HEK293T (cell line): ENCODE measurements at regions not wholly inside any gene's neighbourhood (a gene's known extent, or its start where the extent isn't known, plus 50 kb on each side); places are given as distances from the start of the nearest gene placed in this dataset.

Experiments
- CTCF ChIA-PET: fragments of 350-600 bp; formaldehyde crosslinking; extraction: SDS; loops from one replicate; lab custom pipeline; 2021; ENCODE audit warnings: antibody characterized with exemption, inconsistent platforms; lab: Yijun Ruan, JAX
- POLR2A ChIA-PET: fragments of 350-600 bp; formaldehyde crosslinking; extraction: SDS; loops from one replicate; lab custom pipeline; 2020; ENCODE audit warnings: antibody characterized with exemption, inconsistent platforms; lab: Yijun Ruan, JAX
- DNase-seq: peaks from one replicate; pipeline ENCODE4 v3.0.0; 2012; ENCODE audit warnings: mixed read lengths; ENCODE audit errors: extremely low spot score
- ARNT ChIP-seq: fragments of 450-650 bp; IDR thresholded peaks from 2 replicates; pipeline ENCODE4 v1.6.1; 2017; ENCODE audit warnings: mild to moderate bottlenecking
- BHLHE40 ChIP-seq: fragments of 450-650 bp; IDR thresholded peaks from 2 replicates; pipeline ENCODE4 v1.6.1; 2016; ENCODE audit warnings: mild to moderate bottlenecking, moderate library complexity, borderline replicate concordance
- CTBP1 ChIP-seq: fragments of 450-650 bp; IDR thresholded peaks from 2 replicates; pipeline ENCODE4 v1.6.1; 2016; ENCODE audit warnings: borderline replicate concordance
- ELF4 ChIP-seq: fragments of 450-650 bp; IDR thresholded peaks from 2 replicates; pipeline ENCODE4 v1.6.1; 2017; ENCODE audit warnings: antibody characterized with exemption
- FOXA1 ChIP-seq: fragments of 450-650 bp; IDR thresholded peaks from 2 replicates; pipeline ENCODE4 v1.6.1; 2016; ENCODE audit warnings: mild to moderate bottlenecking
- FOXK2 ChIP-seq: fragments of 450-650 bp; IDR thresholded peaks from 2 replicates; pipeline ENCODE4 v1.6.1; 2016; ENCODE audit warnings: mild to moderate bottlenecking
- FOXM1 ChIP-seq: fragments of 450-650 bp; IDR thresholded peaks from 2 replicates; pipeline ENCODE4 v1.6.1; 2017; ENCODE audit warnings: mild to moderate bottlenecking, borderline replicate concordance
- HDGF ChIP-seq: fragments of 450-650 bp; IDR thresholded peaks from 2 replicates; pipeline ENCODE4 v1.6.1; 2017; ENCODE audit warnings: antibody characterized with exemption, borderline replicate concordance
- L3MBTL2 ChIP-seq: fragments of 450-650 bp; conservative IDR thresholded peaks from 2 replicates; pipeline ENCODE4 v1.6.1; 2016; ENCODE audit warnings: mild to moderate bottlenecking
- LEF1 ChIP-seq: fragments of 450-650 bp; IDR thresholded peaks from 2 replicates; pipeline ENCODE4 v1.6.1; 2017; ENCODE audit warnings: mild to moderate bottlenecking, borderline replicate concordance
- NFRKB ChIP-seq: fragments of 450-650 bp; IDR thresholded peaks from 2 replicates; pipeline ENCODE4 v1.6.1; 2016; ENCODE audit warnings: mild to moderate bottlenecking, moderate library complexity
- PKNOX1 ChIP-seq: fragments of 450-650 bp; IDR thresholded peaks from 2 replicates; pipeline ENCODE4 v1.6.1; 2016
- SP1 ChIP-seq: fragments of 450-650 bp; IDR thresholded peaks from 2 replicates; pipeline ENCODE4 v1.6.1; 2017
- SUZ12 ChIP-seq: fragments of 450-650 bp; IDR thresholded peaks from 2 replicates; pipeline ENCODE4 v1.6.1; 2016; ENCODE audit warnings: mild to moderate bottlenecking
- TARDBP ChIP-seq: fragments of 450-650 bp; IDR thresholded peaks from 2 replicates; pipeline ENCODE4 v1.6.1; 2016
- ZNF384 ChIP-seq: fragments of 450-650 bp; IDR thresholded peaks from 2 replicates; pipeline ENCODE4 v1.6.1; 2016

- TF ChIP-seq PKNOX1 (no peak), FOXA1 (no peak), SP1 (no peak), CTBP1 (no peak), SUZ12 (no peak), LEF1 (no peak), ELF4 (no peak), FOXK2 (no peak), HDGF (no peak), TARDBP (no peak)
- no peak for DNase-seq
- CTCF ChIA-PET, result no interaction called here
- POLR2A ChIA-PET, result no interaction called here
These were observed 152.0 kb downstream of the KCNA5 start for GRCh38 chr12:5195691-5196090.

DNA sequence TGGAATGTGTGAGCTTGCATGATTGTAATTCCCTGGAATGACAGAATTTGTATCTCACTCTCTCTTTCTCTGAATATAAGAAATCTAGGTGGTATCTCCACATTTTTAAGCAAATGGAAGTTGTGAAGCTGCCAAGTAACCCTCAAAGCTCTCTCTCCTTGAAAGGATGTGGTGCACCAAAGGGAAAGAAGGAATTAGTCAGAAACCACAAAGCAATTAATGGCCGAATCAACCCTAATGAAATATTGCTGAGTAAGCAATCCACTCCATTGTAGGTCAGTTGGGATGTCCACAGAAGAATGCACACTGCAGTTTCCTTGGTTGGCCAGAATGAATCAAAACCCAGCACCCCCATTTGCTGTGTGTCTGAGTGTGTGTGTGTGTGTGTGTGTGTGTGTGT is 153.5 kb downstream of the KCNA5 start:
- DNase-seq, result no peak
- CTCF ChIA-PET, result no interaction called here
- TF ChIP-seq ZNF384, result no peak
- TF ChIP-seq CTBP1, result no peak
- TF ChIP-seq HDGF, result no peak
- no peak for TF ChIP-seq ARNT
- no peak for TF ChIP-seq SUZ12
- no peak for TF ChIP-seq TARDBP
- POLR2A ChIA-PET, result no interaction called here

DNA sequence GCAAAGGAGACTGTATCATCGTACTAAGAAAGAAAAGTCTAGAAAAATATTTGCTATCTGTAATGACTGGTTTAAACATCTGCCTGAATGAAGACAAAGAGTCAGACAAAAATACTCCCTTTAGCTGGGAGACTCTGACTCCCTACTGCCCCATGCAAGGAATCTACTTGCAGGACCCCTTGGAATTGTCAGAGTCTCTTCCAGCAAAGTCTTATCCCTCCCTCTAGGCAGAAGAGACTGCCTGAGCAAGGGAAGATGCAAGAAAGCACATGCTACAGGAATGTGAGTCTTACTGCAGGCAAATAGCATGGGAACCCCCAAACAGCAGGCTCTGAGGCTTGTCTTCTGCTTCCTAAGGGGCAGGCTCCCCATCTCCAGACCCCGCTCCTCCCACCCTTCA is 154.0 kb downstream of the KCNA5 start:
- ChIA-PET CTCF (no interaction called here), POLR2A (no interaction called here)
- no peak for TF ChIP-seq FOXM1
- no peak for TF ChIP-seq SUZ12
- no peak for TF ChIP-seq BHLHE40
- no peak for TF ChIP-seq FOXK2
- no peak for TF ChIP-seq TARDBP
- TF ChIP-seq PKNOX1, result no peak
- TF ChIP-seq L3MBTL2, result no peak
- TF ChIP-seq ZNF384, result no peak
- no peak for TF ChIP-seq FOXA1
- no peak for TF ChIP-seq ELF4
- no peak for TF ChIP-seq SP1
- TF ChIP-seq HDGF, result no peak
- no peak for TF ChIP-seq NFRKB
- no peak for TF ChIP-seq ARNT
- DNase-seq, result no peak

GRCh38 chr12:5200278-5201087 is 156.8 kb downstream of the KCNA5 start:
- ChIA-PET CTCF (interaction anchor here (0.5 to 2.5 kb wide), 7 partner anchors 12 to 766 kb away, joined by 3 to 11 read pairs (median 4); no protein-coding TSS in a partner anchor), POLR2A (no interaction called here)
- peak; percentile 67 for DNase-seq
- TF ChIP-seq ARNT (no peak), L3MBTL2 (no peak), SUZ12 (no peak), SP1 (no peak), ELF4 (no peak), FOXA1 (no peak), BHLHE40 (no peak)

GRCh38 chr12:5201554-5202218 is 158.0 kb downstream of the KCNA5 start:
- POLR2A ChIA-PET, result no interaction called here
- no peak for DNase-seq
- CTCF ChIA-PET, result interaction anchor here (1.6 to 2.5 kb wide), 2 partner anchors 232 to 241 kb away, joined by 4 to 11 read pairs; no protein-coding TSS in a partner anchor
- TF ChIP-seq PKNOX1, result no peak
- no peak for TF ChIP-seq ELF4
- no peak for TF ChIP-seq LEF1
- TF ChIP-seq ZNF384, result no peak
- TF ChIP-seq SP1, result no peak
- no peak for TF ChIP-seq FOXM1
- no peak for TF ChIP-seq FOXK2
- no peak for TF ChIP-seq FOXA1
- TF ChIP-seq TARDBP, result no peak

DNA sequence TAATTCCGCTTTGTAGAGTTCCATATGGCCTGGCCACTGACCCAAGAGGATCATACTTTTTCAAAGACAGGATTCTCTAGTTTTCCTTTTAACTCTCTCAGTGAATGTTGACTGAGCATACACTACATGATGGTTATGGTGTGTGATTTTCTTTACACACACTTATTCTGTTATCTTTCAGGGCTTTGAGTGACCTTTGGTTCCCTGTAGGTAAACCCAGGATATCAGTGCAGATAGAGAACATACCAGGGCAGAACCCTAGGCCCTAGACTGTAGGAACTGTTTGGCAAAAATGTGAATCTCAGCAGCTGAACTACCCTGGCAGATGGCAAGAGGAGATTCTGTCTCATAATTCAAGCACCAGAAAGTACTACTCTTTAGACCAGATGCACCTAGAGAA is 159.6 kb downstream of the KCNA5 start:
- ChIA-PET POLR2A (interaction anchor here (0.6 kb wide), 1 partner anchor 147 kb away, joined by 3 read pairs; no protein-coding TSS in a partner anchor), CTCF (no interaction called here)
- no peak for DNase-seq
- no peak for TF ChIP-seq L3MBTL2
- no peak for TF ChIP-seq NFRKB
- TF ChIP-seq FOXM1, result no peak
- no peak for TF ChIP-seq LEF1
